IMR-90 (cell line): ENCODE measurements at regions not wholly inside any gene's neighbourhood (a gene's known extent, or its start where the extent isn't known, plus 50 kb on each side); places are given as distances from the start of the nearest gene placed in this dataset.

Source experiments
- ATAC-seq: fragments of 200-7000 bp; cut with Tn5 transposase; 2 replicates; pipeline ENCODE4 v1.9.1; 2020; ENCODE audit warnings: low read depth, mild to moderate bottlenecking, moderate library complexity
- BruUV-seq: library from RNA; stranded (reverse); fragments of 400-500 nt; replicated peaks from 2 replicates; lab custom pipeline; 2021; lab: Mats Ljungman, UMichigan
- CTCF ChIA-PET: fragments of 300-600 bp; formaldehyde crosslinking; extraction: SDS; loops from one replicate; lab custom pipeline; 2021; ENCODE audit warnings: antibody characterized with exemption; lab: Yijun Ruan, JAX
- POLR2A ChIA-PET: fragments of 300-600 bp; sonication (Branson Sonifier 250); formaldehyde crosslinking; loops from one replicate; lab custom pipeline; 2022; ENCODE audit warnings: antibody characterized with exemption; ENCODE audit not compliant: unreplicated experiment; lab: Charles Lee
- DNase-seq: peaks from one replicate; pipeline ENCODE4 v3.0.0; 2013
- H2AFZ ChIP-seq: replicated peaks from 2 replicates; pipeline ENCODE3; 2013; ENCODE audit warnings: low read length, mild to moderate bottlenecking; ENCODE audit not compliant: poor library complexity
- H2AK5ac ChIP-seq: 2 replicates; pipeline ENCODE4 v1.6.1; 2013; ENCODE audit warnings: low read depth, low read length, inconsistent platforms
- H2AK9ac ChIP-seq: replicated peaks from 2 replicates; pipeline ENCODE3; 2013; ENCODE audit warnings: mild to moderate bottlenecking, low read depth, low read length, moderate library complexity; ENCODE audit not compliant: poor library complexity
- H2BK120ac ChIP-seq: 2 replicates; pipeline ENCODE4 v1.6.1; 2013; ENCODE audit warnings: low read depth, low read length, inconsistent platforms
- H2BK15ac ChIP-seq: 3 replicates; pipeline ENCODE4 v1.6.1; 2013; ENCODE audit warnings: low read depth, low read length, inconsistent platforms
- H2BK20ac ChIP-seq: 2 replicates; pipeline ENCODE4 v1.6.1; 2013; ENCODE audit warnings: low read depth, mild to moderate bottlenecking, inconsistent platforms, low read length, moderate library complexity
- H2BK5ac ChIP-seq: 2 replicates; pipeline ENCODE4 v1.6.1; 2013; ENCODE audit warnings: mild to moderate bottlenecking, low read depth, low read length, inconsistent platforms; ENCODE audit not compliant: poor library complexity, severe bottlenecking
- H3K14ac ChIP-seq: replicated peaks from 2 replicates; pipeline ENCODE4 v1.6.1; 2013; ENCODE audit warnings: low read depth, low read length, inconsistent platforms
- H3K18ac ChIP-seq: 2 replicates; pipeline ENCODE4 v1.6.1; 2013; ENCODE audit warnings: low read depth, low read length, control low read depth
- H3K23ac ChIP-seq: 2 replicates; pipeline ENCODE4 v1.6.1; 2013; ENCODE audit warnings: low read depth, low read length, inconsistent platforms
- H3K27ac ChIP-seq: 2 replicates; pipeline ENCODE4 v1.5.1; 2013; ENCODE audit warnings: mild to moderate bottlenecking, control low read depth, low read length; ENCODE audit not compliant: insufficient read depth
- H3K27me3 ChIP-seq: 2 replicates; pipeline ENCODE4 v1.6.1; 2013; ENCODE audit warnings: low read length; ENCODE audit not compliant: control insufficient read depth, insufficient read depth
- H3K36me3 ChIP-seq: 2 replicates; pipeline ENCODE4 v1.6.1; 2013; ENCODE audit warnings: low read length, mixed read lengths; ENCODE audit not compliant: control insufficient read depth, insufficient read depth
- H3K4ac ChIP-seq: 2 replicates; pipeline ENCODE4 v1.6.1; 2013; ENCODE audit warnings: low read depth, low read length, inconsistent platforms
- H3K4me1 ChIP-seq: 2 replicates; pipeline ENCODE4 v1.6.1; 2013; ENCODE audit warnings: low read length, mixed read lengths; ENCODE audit not compliant: control insufficient read depth, insufficient read depth
- H3K4me2 ChIP-seq: 2 replicates; pipeline ENCODE4 v1.6.1; 2013; ENCODE audit warnings: low read depth, mild to moderate bottlenecking, control low read depth, low read length, moderate library complexity
- H3K4me3 ChIP-seq: 2 replicates; pipeline ENCODE4 v1.5.1; 2013; ENCODE audit warnings: low read depth, mild to moderate bottlenecking, control low read depth, low read length, moderate library complexity; ENCODE audit not compliant: insufficient read depth
- H3K56ac ChIP-seq: 2 replicates; pipeline ENCODE4 v1.6.1; 2013; ENCODE audit warnings: low read length, inconsistent platforms; ENCODE audit not compliant: insufficient read depth; ENCODE audit errors: extremely low read depth
- H3K79me1 ChIP-seq, 2 experiments: 2 replicates each; pipeline ENCODE4 v1.6.1; 2013; ENCODE audit warnings: low read length in 2 of 2, inconsistent platforms in 1 of 2, low read depth in 1 of 2
- H3K9ac ChIP-seq: 2 replicates; pipeline ENCODE4 v1.6.1; 2013; ENCODE audit warnings: low read depth, low read length, control low read depth
- H3K9me1 ChIP-seq: 2 replicates; pipeline ENCODE4 v1.6.1; 2013; ENCODE audit warnings: low read length, inconsistent platforms; ENCODE audit not compliant: insufficient read depth
- H3K9me3 ChIP-seq: 2 replicates; pipeline ENCODE4 v1.6.1; 2013; ENCODE audit warnings: low read length; ENCODE audit not compliant: control insufficient read depth, insufficient read depth
- H4K20me1 ChIP-seq: 2 replicates; pipeline ENCODE4 v1.6.1; 2013; ENCODE audit warnings: low read length, inconsistent platforms; ENCODE audit not compliant: insufficient read depth
- H4K5ac ChIP-seq: 2 replicates; pipeline ENCODE4 v1.6.1; 2013; ENCODE audit warnings: mild to moderate bottlenecking, low read depth, low read length, control low read depth
- H4K8ac ChIP-seq, 2 experiments: 2 replicates each; pipeline ENCODE4 v1.6.1; 2013; ENCODE audit warnings: low read depth in 2 of 2, low read length in 2 of 2, control low read depth in 1 of 2, inconsistent platforms in 1 of 2
- H4K91ac ChIP-seq: 2 replicates; pipeline ENCODE4 v1.6.1; 2013; ENCODE audit warnings: low read depth, low read length, inconsistent platforms; ENCODE audit not compliant: insufficient read depth
- CHD1 ChIP-seq: IDR thresholded peaks from 2 replicates; pipeline ENCODE4 v1.6.1; 2012; ENCODE audit warnings: low read depth, low read length, improper control_type of control experiment
- CTCF ChIP-seq: conservative IDR thresholded peaks from 2 replicates; pipeline ENCODE4 v1.5.1; 2012; ENCODE audit warnings: mild to moderate bottlenecking, low read depth, low read length, improper control_type of control experiment
- MAFK ChIP-seq: IDR thresholded peaks from 2 replicates; pipeline ENCODE4 v1.6.1; 2012; ENCODE audit warnings: low read depth, low read length, improper control_type of control experiment
- MAZ ChIP-seq: IDR thresholded peaks from 2 replicates; pipeline ENCODE4 v1.6.1; 2012; ENCODE audit warnings: low read depth, mild to moderate bottlenecking, low read length, improper control_type of control experiment, moderate library complexity, borderline replicate concordance
- MXI1 ChIP-seq: IDR thresholded peaks from 2 replicates; pipeline ENCODE4 v1.6.1; 2012; ENCODE audit warnings: low read depth, mild to moderate bottlenecking, low read length, moderate library complexity, borderline replicate concordance
- NFE2L2 ChIP-seq: fragments of 150-350 bp; IDR thresholded peaks from 2 replicates; pipeline ENCODE4 v1.6.1; 2016; ENCODE audit warnings: low read depth, mild to moderate bottlenecking, low read length
- RAD21 ChIP-seq: IDR thresholded peaks from 2 replicates; pipeline ENCODE4 v1.6.1; 2012; ENCODE audit warnings: low read length, improper control_type of control experiment
- RCOR1 ChIP-seq: IDR thresholded peaks from 2 replicates; pipeline ENCODE4 v1.6.1; 2012; ENCODE audit warnings: mild to moderate bottlenecking, low read length, improper control_type of control experiment; ENCODE audit not compliant: insufficient replicate concordance
- RFX5 ChIP-seq: IDR thresholded peaks from 2 replicates; pipeline ENCODE4 v1.8.0; 2012; ENCODE audit warnings: low read depth, mild to moderate bottlenecking, low read length, moderate library complexity
- SMC3 ChIP-seq: fragments of 150-350 bp; IDR thresholded peaks from 2 replicates; pipeline ENCODE4 v1.6.1; 2016; ENCODE audit warnings: low read depth, mild to moderate bottlenecking, antibody characterized with exemption, low read length, moderate library complexity
- USF2 ChIP-seq: fragments of 150-350 bp; IDR thresholded peaks from 2 replicates; pipeline ENCODE4 v1.6.1; 2017; ENCODE audit warnings: mild to moderate bottlenecking, antibody characterized with exemption, low read length, low read depth
- WGBS, 2 experiments: methylation state at CpG; one replicate each; pipeline versions ENCODE4 v1.1.5 to v1.1.7; 2013; ENCODE audit warnings: missing lambda C conversion rate in 2 of 2; ENCODE audit not compliant: insufficient read length in 1 of 2; ENCODE audit errors: extremely low coverage in 2 of 2; 5-methylcytosine and 5-hydroxymethylcytosine counted together
- dilution Hi-C: fragments of 300-500 bp; cut with HindIII; formaldehyde crosslinking; loops from one replicate; pipeline ENCODE4 v1.14.3; 2018; ENCODE audit warnings: low sequenced_read_pairs; ENCODE audit not compliant: unreplicated experiment
- in situ Hi-C: fragments of 300-500 bp; cut with MboI; formaldehyde crosslinking; loops from 3 replicates; pipeline ENCODE4 v1.14.3; 2019; ENCODE audit warnings: low sequenced_read_pairs, inconsistent platforms, mixed read lengths
- intact Hi-C: fragments of 100-400 bp; cut with micrococcal nuclease; formaldehyde crosslinking; loops from 2 replicates; pipeline ENCODE4 v1.10.0; 2022

- Histone ChIP-seq H3K4me1 (peaks cover 10% of the 10 kb centered on the region), H3K9me1 (peaks cover 6% of the 10 kb centered on the region), H2AK5ac (peak overlapping the region; percentile 11; the same call in 1 of the 2 replicates), H3K9me3 (peaks cover 3% of the 10 kb centered on the region; the same call in 1 of the 2 replicates), H3K4ac (peak overlapping the region; percentile 11; the same call in 1 of the 2 replicates), H3K79me1 (peaks cover 0 to 6% of the 10 kb centered on the region in 2 experiments; a peak in 1 of 4 replicates), H3K9ac (no peak overlapping the region), H4K5ac (no peak overlapping the region), H2BK120ac (peak overlapping the region; percentile 4; the same call in 1 of the 2 replicates), H3K18ac (no peak overlapping the region), H2AFZ (no peak overlapping the region), H3K36me3 (no peaks in the 10 kb centered on the region), H2BK15ac (no peak overlapping the region), H2BK20ac (peak overlapping the region; percentile 9; the same call in 1 of the 2 replicates), H2BK5ac (no peak overlapping the region), H3K4me2 (no peak overlapping the region), H3K27ac (no peak overlapping the region), H3K4me3 (no peak overlapping the region), H3K27me3 (no peaks in the 10 kb centered on the region), H2AK9ac (no peak overlapping the region), H4K8ac (no peak overlapping the region), H3K14ac (no peak overlapping the region; the same call in 1 of the 2 replicates), H4K20me1 (no peaks in the 10 kb centered on the region), H3K56ac (no peak overlapping the region), H4K91ac (no peak overlapping the region), H3K23ac (no peak overlapping the region)
- DNase-seq: no peak
- intact Hi-C loops: no loop called here
- CTCF ChIA-PET: no interaction called here
- in situ Hi-C loops: no loop called here
- no TSS peak for BruUV-seq
- POLR2A ChIA-PET: no interaction called here
- dilution Hi-C loops: loop anchor here (25.0 kb wide), 1 partner anchor 240 kb away; no protein-coding TSS in a partner anchor
- ATAC-seq: no peak
- WGBS, 2 experiments: 95% methylated on average over 3 of the region's 9 CpGs; no CpG with 5 or more reads in 1 of the 2 experiments
- TF ChIP-seq MAFK (no peak), NFE2L2 (no peak), CTCF (no peak), RFX5 (no peak), USF2 (no peak), MXI1 (no peak), MAZ (no peak), CHD1 (no peak), RAD21 (no peak), RCOR1 (no peak), SMC3 (no peak)
These were observed 138.0 kb downstream of the SOCS6 start for GRCh38 chr18:70426818-70427217.
